ENCODE measurements at regions not wholly inside any gene's neighbourhood (a gene's known extent, or its start where the extent isn't known, plus 50 kb on each side); places are given as distances from the start of the nearest gene placed in this dataset.

DNA sequence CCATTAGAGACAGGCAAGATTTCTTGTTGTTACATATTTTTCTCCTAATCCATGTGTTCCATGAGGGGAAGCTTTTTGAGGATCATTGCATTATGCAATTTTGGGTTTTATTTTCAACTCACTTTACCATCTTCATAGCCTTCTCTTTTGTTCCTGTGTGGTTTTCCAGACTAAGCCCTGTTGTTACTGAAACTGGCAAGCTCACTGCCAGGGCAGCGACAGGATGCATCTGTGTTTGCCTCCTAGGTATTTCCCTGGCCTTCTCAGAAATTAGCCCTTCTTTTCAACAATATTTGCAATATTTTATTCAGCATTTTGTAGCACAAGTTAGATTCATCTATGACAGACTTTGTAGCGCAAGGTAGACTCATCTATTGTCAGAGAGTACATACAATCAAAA lies 134.2 kb upstream of the CYYR1 start:
- Histone ChIP-seq H3K36me3 (ENCODE audit: control insufficient read depth in 4 of 4, insufficient read depth in 3 of 4, low read depth in 1 of 4, low read length in 3 of 4) (no peaks in the 10 kb centered on the region), H3K4me1 (ENCODE audit: control insufficient read depth in 4 of 4, insufficient read depth in 4 of 4, low read length in 3 of 4) (no peaks in the 10 kb centered on the region), H3K27me3 (ENCODE audit: control insufficient read depth in 4 of 4, insufficient read depth in 4 of 4, low read length in 3 of 4) (no peaks in the 10 kb centered on the region), H3K27ac (ENCODE audit: low read depth in 1 of 2, low read length in 2 of 2) (no peak overlapping the region), H3K9ac (ENCODE audit: low read depth in 1 of 2, low read length in 2 of 2) (no peak overlapping the region), H3K4me3 (ENCODE audit: low read depth in 1 of 3, low read length in 3 of 3) (no peak overlapping the region), H3K9me3 (ENCODE audit: control insufficient read depth in 4 of 4, low read length in 3 of 4) (no peaks in the 10 kb centered on the region)
- DNase-seq (ENCODE audit: low spot score), result no peak
- 65% methylated on average over 2 of the region's 2 CpGs for WGBS
- TF ChIP-seq HNF4G (IDR thresholded peaks at IDR 0.05) (no peak), RXRA (IDR thresholded peaks at IDR 0.05) (no peak)
- TF ChIP-seq, protein P1, sequence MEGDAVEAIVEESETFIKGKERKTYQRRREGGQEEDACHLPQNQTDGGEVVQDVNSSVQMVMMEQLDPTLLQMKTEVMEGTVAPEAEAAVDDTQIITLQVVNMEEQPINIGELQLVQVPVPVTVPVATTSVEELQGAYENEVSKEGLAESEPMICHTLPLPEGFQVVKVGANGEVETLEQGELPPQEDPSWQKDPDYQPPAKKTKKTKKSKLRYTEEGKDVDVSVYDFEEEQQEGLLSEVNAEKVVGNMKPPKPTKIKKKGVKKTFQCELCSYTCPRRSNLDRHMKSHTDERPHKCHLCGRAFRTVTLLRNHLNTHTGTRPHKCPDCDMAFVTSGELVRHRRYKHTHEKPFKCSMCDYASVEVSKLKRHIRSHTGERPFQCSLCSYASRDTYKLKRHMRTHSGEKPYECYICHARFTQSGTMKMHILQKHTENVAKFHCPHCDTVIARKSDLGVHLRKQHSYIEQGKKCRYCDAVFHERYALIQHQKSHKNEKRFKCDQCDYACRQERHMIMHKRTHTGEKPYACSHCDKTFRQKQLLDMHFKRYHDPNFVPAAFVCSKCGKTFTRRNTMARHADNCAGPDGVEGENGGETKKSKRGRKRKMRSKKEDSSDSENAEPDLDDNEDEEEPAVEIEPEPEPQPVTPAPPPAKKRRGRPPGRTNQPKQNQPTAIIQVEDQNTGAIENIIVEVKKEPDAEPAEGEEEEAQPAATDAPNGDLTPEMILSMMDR (IDR thresholded peaks at IDR 0.05; ENCODE audit: low read depth, low read length, missing input control), result no peak
- TF ChIP-seq, protein P2, sequence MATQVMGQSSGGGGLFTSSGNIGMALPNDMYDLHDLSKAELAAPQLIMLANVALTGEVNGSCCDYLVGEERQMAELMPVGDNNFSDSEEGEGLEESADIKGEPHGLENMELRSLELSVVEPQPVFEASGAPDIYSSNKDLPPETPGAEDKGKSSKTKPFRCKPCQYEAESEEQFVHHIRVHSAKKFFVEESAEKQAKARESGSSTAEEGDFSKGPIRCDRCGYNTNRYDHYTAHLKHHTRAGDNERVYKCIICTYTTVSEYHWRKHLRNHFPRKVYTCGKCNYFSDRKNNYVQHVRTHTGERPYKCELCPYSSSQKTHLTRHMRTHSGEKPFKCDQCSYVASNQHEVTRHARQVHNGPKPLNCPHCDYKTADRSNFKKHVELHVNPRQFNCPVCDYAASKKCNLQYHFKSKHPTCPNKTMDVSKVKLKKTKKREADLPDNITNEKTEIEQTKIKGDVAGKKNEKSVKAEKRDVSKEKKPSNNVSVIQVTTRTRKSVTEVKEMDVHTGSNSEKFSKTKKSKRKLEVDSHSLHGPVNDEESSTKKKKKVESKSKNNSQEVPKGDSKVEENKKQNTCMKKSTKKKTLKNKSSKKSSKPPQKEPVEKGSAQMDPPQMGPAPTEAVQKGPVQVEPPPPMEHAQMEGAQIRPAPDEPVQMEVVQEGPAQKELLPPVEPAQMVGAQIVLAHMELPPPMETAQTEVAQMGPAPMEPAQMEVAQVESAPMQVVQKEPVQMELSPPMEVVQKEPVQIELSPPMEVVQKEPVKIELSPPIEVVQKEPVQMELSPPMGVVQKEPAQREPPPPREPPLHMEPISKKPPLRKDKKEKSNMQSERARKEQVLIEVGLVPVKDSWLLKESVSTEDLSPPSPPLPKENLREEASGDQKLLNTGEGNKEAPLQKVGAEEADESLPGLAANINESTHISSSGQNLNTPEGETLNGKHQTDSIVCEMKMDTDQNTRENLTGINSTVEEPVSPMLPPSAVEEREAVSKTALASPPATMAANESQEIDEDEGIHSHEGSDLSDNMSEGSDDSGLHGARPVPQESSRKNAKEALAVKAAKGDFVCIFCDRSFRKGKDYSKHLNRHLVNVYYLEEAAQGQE (IDR thresholded peaks at IDR 0.05), result no peak
- TF ChIP-seq, protein P3, sequence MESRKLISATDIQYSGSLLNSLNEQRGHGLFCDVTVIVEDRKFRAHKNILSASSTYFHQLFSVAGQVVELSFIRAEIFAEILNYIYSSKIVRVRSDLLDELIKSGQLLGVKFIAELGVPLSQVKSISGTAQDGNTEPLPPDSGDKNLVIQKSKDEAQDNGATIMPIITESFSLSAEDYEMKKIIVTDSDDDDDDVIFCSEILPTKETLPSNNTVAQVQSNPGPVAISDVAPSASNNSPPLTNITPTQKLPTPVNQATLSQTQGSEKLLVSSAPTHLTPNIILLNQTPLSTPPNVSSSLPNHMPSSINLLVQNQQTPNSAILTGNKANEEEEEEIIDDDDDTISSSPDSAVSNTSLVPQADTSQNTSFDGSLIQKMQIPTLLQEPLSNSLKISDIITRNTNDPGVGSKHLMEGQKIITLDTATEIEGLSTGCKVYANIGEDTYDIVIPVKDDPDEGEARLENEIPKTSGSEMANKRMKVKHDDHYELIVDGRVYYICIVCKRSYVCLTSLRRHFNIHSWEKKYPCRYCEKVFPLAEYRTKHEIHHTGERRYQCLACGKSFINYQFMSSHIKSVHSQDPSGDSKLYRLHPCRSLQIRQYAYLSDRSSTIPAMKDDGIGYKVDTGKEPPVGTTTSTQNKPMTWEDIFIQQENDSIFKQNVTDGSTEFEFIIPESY (IDR thresholded peaks at IDR 0.05), result no peak

DNA sequence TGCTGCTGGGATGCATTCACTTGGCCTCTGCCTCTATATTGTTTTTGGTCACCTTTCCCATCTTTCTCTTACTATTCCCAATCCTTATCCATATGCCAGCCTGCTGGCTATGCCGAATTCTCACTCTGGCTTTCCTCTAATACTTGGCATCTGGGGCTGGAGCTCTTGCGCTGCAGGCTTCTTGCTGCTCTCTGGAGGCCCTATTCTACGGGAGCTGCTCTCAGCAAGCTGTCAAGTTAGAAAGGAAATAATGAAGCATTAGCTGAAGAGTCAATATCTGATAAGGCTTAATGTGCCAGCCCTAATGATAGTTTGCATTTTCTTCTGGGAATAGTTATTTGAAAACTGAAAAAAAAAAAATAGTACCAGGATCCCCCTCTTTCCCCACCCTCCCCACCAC lies 125.3 kb upstream of the CYYR1 start:
- DNase-seq (ENCODE audit: low spot score), result no peak
- Histone ChIP-seq H3K9ac (ENCODE audit: low read depth in 1 of 2, low read length in 2 of 2) (no peak overlapping the region), H3K4me3 (ENCODE audit: low read depth in 1 of 3, low read length in 3 of 3) (no peak overlapping the region), H3K4me1 (ENCODE audit: control insufficient read depth in 4 of 4, insufficient read depth in 4 of 4, low read length in 3 of 4) (no peaks in the 10 kb centered on the region), H3K27ac (ENCODE audit: low read depth in 1 of 2, low read length in 2 of 2) (no peak overlapping the region), H3K27me3 (ENCODE audit: control insufficient read depth in 4 of 4, insufficient read depth in 4 of 4, low read length in 3 of 4) (no peaks in the 10 kb centered on the region), H3K9me3 (ENCODE audit: control insufficient read depth in 4 of 4, low read length in 3 of 4) (peaks cover 0 to 2% (median 0%) of the 10 kb centered on the region in 4 donors), H3K36me3 (ENCODE audit: control insufficient read depth in 4 of 4, insufficient read depth in 3 of 4, low read depth in 1 of 4, low read length in 3 of 4) (no peaks in the 10 kb centered on the region)
- TF ChIP-seq YY1 (IDR thresholded peaks at IDR 0.05) (no peak), GABPA (IDR thresholded peaks at IDR 0.05 in 1 of 2, conservative IDR thresholded peaks at IDR 0.05 in 1 of 2) (no peak), FOXA2 (IDR thresholded peaks at IDR 0.05) (no peak), JUND (IDR thresholded peaks at IDR 0.05) (no peak), NR2F2 (IDR thresholded peaks at IDR 0.05) (no peak), RXRA (IDR thresholded peaks at IDR 0.05) (no peak), SP1 (IDR thresholded peaks at IDR 0.05) (no peak), FOXA1 (IDR thresholded peaks at IDR 0.05) (no peak)
- TF ChIP-seq, protein P4, sequence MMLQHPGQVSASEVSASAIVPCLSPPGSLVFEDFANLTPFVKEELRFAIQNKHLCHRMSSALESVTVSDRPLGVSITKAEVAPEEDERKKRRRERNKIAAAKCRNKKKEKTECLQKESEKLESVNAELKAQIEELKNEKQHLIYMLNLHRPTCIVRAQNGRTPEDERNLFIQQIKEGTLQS (IDR thresholded peaks at IDR 0.05), result no peak
- TF ChIP-seq, protein P3 (IDR thresholded peaks at IDR 0.05), result no peak
- 75% methylated on average over 3 of the region's 3 CpGs for WGBS

Measured in liver (tissue), 8 donors.